Stimulated activated CD4-positive, alpha-beta T cell treated with anti-CD3 and anti-CD28 coated beads, Interleukin-1b, Interleukin-23, amount 100 ng/mL, for 4 hours (primary cell): ENCODE measurements at regions not wholly inside any gene's neighbourhood (a gene's known extent, or its start where the extent isn't known, plus 50 kb on each side); places are given as distances from the start of the nearest gene placed in this dataset.

Experiments
- DNase-seq, 2 donors: peaks; one replicate each; pipeline ENCODE4 v3.0.0-alpha.2; 2020; ENCODE audit warnings: low read depth in 2 of 2

DNA sequence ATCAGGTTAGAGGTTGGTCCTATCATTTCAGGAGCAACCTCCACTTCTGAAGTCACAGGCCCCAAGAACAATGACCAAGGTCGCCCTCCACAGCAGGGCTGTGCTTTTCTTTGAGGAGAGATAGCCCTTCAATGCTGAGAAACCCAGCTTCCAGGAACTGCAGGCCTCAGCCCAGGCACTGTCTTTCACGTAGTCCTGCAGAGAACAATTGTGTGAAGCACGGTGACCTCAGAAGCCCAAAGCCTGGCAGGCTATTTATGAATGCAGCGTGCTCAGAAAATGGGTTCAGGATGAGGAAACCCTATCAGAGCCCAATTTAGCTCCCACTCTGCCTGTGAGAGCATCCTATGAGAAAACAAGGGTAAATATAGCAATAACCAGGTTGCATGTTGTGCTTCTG is 388.3 kb downstream of the PLK2 start:
- DNase-seq: no peak

GRCh38 chr5:58069846-58070245 is 390.0 kb downstream of the PLK2 start:
- DNase-seq: no peak

- no peak for DNase-seq
Measured at GRCh38 chr5:58069016-58069705, 390.7 kb downstream of the PLK2 start.

DNA sequence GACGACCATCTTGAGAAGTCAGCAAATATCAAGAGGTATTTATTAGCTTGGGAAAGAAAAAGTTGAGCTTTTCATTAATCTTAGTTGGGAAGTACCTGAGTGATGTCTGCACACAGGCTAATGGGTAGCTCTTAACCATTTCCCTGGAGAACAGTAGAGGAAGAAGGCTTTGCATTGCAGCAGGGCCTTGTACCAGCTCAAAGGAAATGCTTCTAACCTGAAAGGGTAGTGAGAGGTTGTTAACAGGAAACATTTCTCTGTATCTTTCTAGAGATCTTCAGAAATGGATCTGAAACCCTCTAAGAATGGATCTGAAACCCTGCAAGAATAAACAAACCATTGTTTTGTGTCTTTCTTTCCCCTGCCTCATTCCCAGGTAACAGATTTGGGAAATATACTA is 393.3 kb downstream of the PLK2 start:
- no peak for DNase-seq

DNA sequence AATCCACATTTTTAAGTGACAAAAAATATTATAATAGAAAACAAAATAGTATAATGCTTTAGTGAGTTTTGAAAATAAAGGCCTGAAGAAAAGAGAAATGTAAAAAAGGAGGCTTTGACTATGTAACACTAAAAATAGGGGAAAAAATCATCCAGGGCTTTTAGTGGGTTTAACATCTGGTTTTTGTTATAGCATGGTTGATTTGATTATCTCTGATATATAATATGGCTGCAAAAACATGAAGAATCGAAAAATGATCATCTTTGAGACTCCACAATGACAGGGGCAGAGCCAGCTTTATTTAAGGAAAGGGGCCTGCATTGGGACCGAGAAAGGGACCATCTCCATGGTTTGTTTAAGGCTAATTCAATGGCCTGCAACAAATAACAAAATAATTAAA is 393.8 kb downstream of the PLK2 start:
- DNase-seq: no peak

DNA sequence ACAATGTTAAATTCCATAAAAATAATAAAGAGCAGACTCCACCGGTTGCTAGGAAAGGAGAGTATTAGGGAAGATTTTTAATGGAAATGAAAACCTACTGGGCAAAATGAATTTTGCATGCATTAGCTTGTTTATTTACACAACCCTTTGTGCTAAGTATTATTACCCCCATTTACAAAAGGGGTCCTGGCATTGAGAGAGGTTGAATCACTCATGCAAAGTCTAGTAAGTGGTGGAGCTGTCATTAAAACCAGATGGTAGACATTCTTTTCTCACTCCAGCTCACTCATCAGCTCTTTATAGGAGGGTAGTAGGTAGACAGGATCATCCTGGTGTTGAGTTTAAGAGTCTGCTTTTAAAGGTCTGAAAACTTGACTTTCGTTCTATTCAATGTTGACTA is 395.1 kb downstream of the PLK2 start:
- no peak for DNase-seq

- DNase-seq: no peak
Measured at GRCh38 chr5:58060996-58061395, 398.9 kb downstream of the PLK2 start.

GRCh38 chr5:58057324-58057723 is 402.6 kb downstream of the PLK2 start:
- no peak for DNase-seq

GRCh38 chr5:58056546-58056945 is 403.3 kb downstream of the PLK2 start:
- DNase-seq: no peak

DNA sequence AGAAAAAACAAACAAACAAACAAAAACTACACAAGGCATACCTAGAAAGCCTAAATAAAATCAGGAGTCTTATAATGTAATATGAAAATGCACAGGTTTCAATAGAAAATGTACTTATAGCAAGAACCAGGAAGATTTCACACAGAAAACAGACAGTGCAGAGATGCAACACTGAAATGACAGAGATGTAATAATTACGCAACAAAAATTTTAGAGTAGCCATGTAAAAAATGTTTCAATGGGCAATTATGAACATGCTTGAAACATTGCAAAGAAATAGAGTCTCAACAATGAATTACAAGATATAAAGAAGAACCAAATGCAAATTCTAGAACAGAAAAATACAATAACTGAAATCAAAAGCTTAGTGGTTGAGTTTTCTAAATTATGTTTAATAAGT is 405.9 kb downstream of the PLK2 start:
- DNase-seq: no peak

GRCh38 chr5:58048954-58049353 is 410.9 kb downstream of the PLK2 start:
- no peak for DNase-seq

DNA sequence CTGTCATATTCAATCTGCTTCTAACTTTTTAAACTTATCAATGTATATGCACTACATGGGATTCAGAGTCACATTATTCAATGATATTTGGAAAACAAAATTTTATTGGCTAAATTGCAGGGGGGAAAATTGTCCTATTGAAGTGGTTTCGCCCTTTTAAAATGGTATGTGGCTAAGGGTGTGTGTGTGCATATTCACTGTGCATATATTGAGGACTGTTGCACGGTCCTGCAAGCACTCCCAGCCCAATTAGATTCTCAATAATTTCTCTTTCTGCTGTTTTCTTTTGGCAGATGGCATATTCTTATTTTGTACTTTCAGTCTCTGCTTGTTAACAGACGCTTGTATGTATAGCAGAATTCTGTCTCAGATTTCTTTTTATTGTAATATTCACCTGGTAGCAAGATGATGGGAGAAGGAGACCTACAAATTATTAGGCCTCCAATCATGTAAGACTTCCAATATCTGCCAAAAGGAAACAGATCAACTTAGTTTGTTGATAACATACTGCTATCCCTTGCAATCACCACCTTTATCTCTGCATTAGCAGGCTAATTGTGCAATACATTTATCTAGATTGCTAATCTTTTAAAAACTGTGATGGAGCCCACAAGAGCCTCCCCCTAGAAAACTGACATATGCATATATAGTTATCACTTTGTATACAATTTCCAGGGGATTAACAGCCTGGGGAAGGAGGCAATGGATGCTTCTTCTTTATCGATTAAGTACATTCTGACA is 411.5 kb downstream of the PLK2 start:
- no peak for DNase-seq

GRCh38 chr5:58046371-58046770 is 413.5 kb downstream of the PLK2 start:
- DNase-seq: no peak

DNA sequence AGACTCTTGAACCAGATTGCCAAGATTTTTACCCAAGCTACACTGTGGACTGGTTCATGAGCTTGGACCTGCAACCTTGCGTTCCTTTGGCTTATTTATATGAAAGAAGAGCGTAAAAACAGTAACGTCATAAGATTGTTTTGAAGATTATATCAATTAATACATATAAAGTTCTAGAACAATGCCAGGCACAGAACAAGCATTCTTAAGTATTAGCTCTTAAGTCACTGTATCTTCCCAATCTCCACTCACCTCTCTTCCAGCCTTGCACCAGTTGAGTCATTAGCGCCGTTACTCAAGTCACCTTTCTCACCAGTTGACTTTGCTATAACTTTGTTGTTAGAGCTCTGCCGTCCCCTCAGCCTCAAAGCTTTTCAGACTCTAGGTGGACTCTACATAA is 415.7 kb downstream of the PLK2 start:
- DNase-seq: no peak

- DNase-seq: no peak
Measured at GRCh38 chr5:58043032-58043945, 416.6 kb downstream of the PLK2 start.

DNA sequence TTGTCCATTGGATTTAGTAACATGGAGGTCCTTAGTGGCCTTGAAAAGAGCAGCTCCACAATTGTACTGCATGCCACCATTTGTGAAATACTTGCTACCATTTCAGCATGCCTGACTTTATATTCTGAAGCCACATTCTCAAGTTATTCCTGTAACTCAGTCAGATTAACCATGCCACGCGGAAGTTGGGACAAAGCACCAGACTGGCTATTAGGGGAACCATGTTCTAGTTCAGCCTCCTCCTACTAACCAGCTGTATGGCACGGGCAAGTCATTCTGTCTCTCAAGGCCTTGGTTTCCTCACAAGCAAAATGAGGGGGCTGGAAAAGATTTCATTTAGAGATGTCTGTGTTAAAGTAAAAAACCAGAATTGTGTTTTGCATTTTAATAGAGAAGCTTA is 418.0 kb downstream of the PLK2 start:
- DNase-seq: no peak

- no peak for DNase-seq
Measured at GRCh38 chr5:58040846-58041245, 419.0 kb downstream of the PLK2 start.

GRCh38 chr5:58040044-58040443 is 419.8 kb downstream of the PLK2 start:
- DNase-seq: no peak

- no peak for DNase-seq
Measured at GRCh38 chr5:58037899-58038298, 422.0 kb downstream of the PLK2 start.

GRCh38 chr5:58025809-58026208 is 434.1 kb downstream of the PLK2 start:
- DNase-seq: no peak

DNA sequence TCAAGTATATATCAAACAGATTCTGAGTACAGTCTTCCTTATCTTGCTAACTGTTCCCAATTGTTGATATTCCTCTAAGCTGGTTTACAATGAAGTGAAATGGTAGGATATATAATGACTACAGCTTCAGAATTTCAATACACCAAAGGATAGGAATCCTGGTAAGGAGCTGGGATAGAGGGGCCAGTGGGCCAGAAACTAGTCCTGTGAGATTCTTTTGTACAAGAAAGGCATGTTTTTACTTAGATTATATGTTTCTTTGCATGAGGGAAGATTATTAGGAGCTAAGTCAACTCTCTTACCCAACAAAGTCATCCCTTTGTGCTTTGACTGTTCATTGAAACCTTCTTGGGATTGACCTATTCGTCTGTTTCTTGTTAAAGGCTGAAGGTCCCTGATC is 435.7 kb downstream of the PLK2 start:
- no peak for DNase-seq

DNA sequence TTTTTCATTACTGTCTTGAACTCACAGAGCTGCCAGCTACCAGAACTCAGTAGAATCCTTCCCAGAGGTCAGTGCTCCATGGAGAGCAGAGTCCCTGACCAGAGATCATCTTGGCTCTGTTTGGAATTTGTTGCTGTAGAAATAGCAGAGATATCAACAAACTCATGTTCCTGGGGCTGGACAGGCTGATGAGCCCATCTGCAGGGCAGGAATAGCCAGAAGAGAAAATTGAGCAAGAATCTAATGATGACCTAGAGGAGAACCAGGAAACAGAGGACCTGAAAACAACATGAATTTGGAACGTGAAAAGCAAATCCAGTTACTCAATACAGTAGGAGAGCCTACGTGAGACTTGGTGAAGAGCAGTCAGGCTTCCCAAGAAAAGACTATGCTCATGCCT is 437.8 kb downstream of the PLK2 start:
- DNase-seq: no peak

GRCh38 chr5:58021466-58021865 is 438.4 kb downstream of the PLK2 start:
- no peak for DNase-seq
